SW 1271 (cell line): ENCODE measurements at regions not wholly inside any gene's neighbourhood (a gene's known extent, or its start where the extent isn't known, plus 50 kb on each side); places are given as distances from the start of the nearest gene placed in this dataset.

ENCODE experiments used
- DNase-seq, 2 experiments: peaks; one replicate each; lab custom pipeline; 2025; lab: John Stamatoyannopoulos, UW

GRCh38 chr11:112401036-112401769 lies 140.5 kb upstream of the PLET1 start:
- DNase-seq: no peak

- no peak for DNase-seq
Observed at GRCh38 chr11:112403432-112403831, 142.8 kb upstream of the PLET1 start.

- no peak for DNase-seq
Observed at GRCh38 chr11:112404112-112404511, 143.5 kb upstream of the PLET1 start.

- no peak for DNase-seq
Observed at GRCh38 chr11:112408517-112408916, 147.9 kb upstream of the PLET1 start.

GRCh38 chr11:112410325-112410724 lies 149.7 kb upstream of the PLET1 start:
- DNase-seq: no peak

- DNase-seq: no peak
Observed at GRCh38 chr11:112412383-112412782, 151.7 kb upstream of the PLET1 start.

GRCh38 chr11:112417339-112417738 lies 156.7 kb upstream of the PLET1 start:
- DNase-seq: no peak

- no peak for DNase-seq
Observed at GRCh38 chr11:112418438-112418837, 157.8 kb upstream of the PLET1 start.

GRCh38 chr11:112421879-112422278 lies 161.2 kb upstream of the PLET1 start:
- no peak for DNase-seq

- no peak for DNase-seq
Observed at GRCh38 chr11:112425121-112425520, 164.5 kb upstream of the PLET1 start.

GRCh38 chr11:112437096-112437495 lies 176.4 kb upstream of the PLET1 start:
- DNase-seq: no peak

GRCh38 chr11:112439614-112440013 lies 179.0 kb upstream of the PLET1 start:
- no peak for DNase-seq

- DNase-seq: no peak
Observed at GRCh38 chr11:112440518-112440917, 179.9 kb upstream of the PLET1 start.

GRCh38 chr11:112448168-112448567 lies 187.5 kb upstream of the PLET1 start:
- DNase-seq: no peak

- DNase-seq: no peak
Observed at GRCh38 chr11:112448806-112449205, 188.1 kb upstream of the PLET1 start.

- DNase-seq: no peak
Observed at GRCh38 chr11:112451250-112451649, 190.6 kb upstream of the PLET1 start.

- peak in 1 of 2 experiments; percentile 27 for DNase-seq
Observed at GRCh38 chr11:112453601-112454577, 193.2 kb upstream of the PLET1 start.

GRCh38 chr11:112454841-112455240 lies 194.2 kb upstream of the PLET1 start:
- DNase-seq: no peak

- no peak for DNase-seq
Observed at GRCh38 chr11:112455791-112456190, 195.1 kb upstream of the PLET1 start.

GRCh38 chr11:112457532-112457931 lies 196.9 kb upstream of the PLET1 start:
- DNase-seq: no peak

GRCh38 chr11:112459001-112459400 lies 198.3 kb upstream of the PLET1 start:
- peak in 1 of 2 experiments; percentile 41 for DNase-seq

GRCh38 chr11:112460141-112460540 lies 199.5 kb upstream of the PLET1 start:
- DNase-seq: no peak

GRCh38 chr11:112464949-112465348 lies 204.3 kb upstream of the PLET1 start:
- DNase-seq: no peak
